Natural killer cell (primary cell): ENCODE measurements at regions not wholly inside any gene's neighbourhood (a gene's known extent, or its start where the extent isn't known, plus 50 kb on each side); places are given as distances from the start of the nearest gene placed in this dataset.

Source experiments
- ATAC-seq, 3 donors: fragments of 150-1000 bp in 2 of 3; fragments of 200-7000 bp in 1 of 3; cut with Tn5 transposase; 1 replicate in 1 of 3; 2 replicates in 2 of 3; pipeline ENCODE4 v1.10.0; 2021; ENCODE audit warnings: mild to moderate bottlenecking in 2 of 3, moderate library complexity in 2 of 3
- DNase-seq, 2 donors: peaks; one replicate each; pipeline versions ENCODE4 v3.0.0 to v3.0.0-alpha.2; 2013 to 2021; ENCODE audit warnings: mixed read lengths in 1 of 2
- H3K27ac ChIP-seq: one replicate; pipeline ENCODE4 v1.5.1; 2013; ENCODE audit warnings: mild to moderate bottlenecking, low read length
- H3K27me3 ChIP-seq: one replicate; pipeline ENCODE4 v1.6.1; 2013; ENCODE audit warnings: low read length; ENCODE audit not compliant: control insufficient read depth, insufficient read depth
- H3K36me3 ChIP-seq: one replicate; pipeline ENCODE4 v1.6.1; 2013; ENCODE audit warnings: low read length; ENCODE audit not compliant: control insufficient read depth, insufficient read depth
- H3K4me1 ChIP-seq: one replicate; pipeline ENCODE4 v1.6.1; 2013; ENCODE audit warnings: low read length; ENCODE audit not compliant: control insufficient read depth, insufficient read depth
- H3K4me3 ChIP-seq: one replicate; pipeline ENCODE4 v1.5.1; 2013; ENCODE audit warnings: low read length
- H3K9me3 ChIP-seq: one replicate; pipeline ENCODE4 v1.6.1; 2013; ENCODE audit warnings: low read length; ENCODE audit not compliant: control insufficient read depth, insufficient read depth
- H3K27ac Mint-ChIP-seq, 2 donors: one replicate each; pipeline ENCODE4 v1.8.0; 2022; ENCODE audit warnings: mild to moderate bottlenecking in 2 of 2, mixed read lengths in 2 of 2, moderate library complexity in 1 of 2
- H3K27me3 Mint-ChIP-seq, 2 donors: one replicate each; pipeline ENCODE4 v1.8.0; 2022; ENCODE audit warnings: low read depth in 2 of 2, mixed read lengths in 2 of 2
- H3K36me3 Mint-ChIP-seq: one replicate; pipeline ENCODE4 v1.8.0; 2022; ENCODE audit warnings: mixed read lengths
- H3K4me1 Mint-ChIP-seq, 2 donors: one replicate each; pipeline ENCODE4 v1.8.0; 2022; ENCODE audit warnings: mixed read lengths in 2 of 2
- H3K4me3 Mint-ChIP-seq: one replicate; pipeline ENCODE4 v1.8.0; 2022; ENCODE audit warnings: mild to moderate bottlenecking, moderate library complexity, mixed read lengths
- H3K9me3 Mint-ChIP-seq, 2 donors: one replicate each; pipeline ENCODE4 v1.8.0; 2022; ENCODE audit warnings: mixed read lengths in 2 of 2
- CTCF ChIP-seq: fragments of 200-600 bp; IDR thresholded peaks from one replicate; pipeline ENCODE4 v1.8.0; 2022; ENCODE audit warnings: antibody characterized with exemption
- WGBS: methylation state at CpG from one replicate; pipeline ENCODE4 v1.1.7; 2013; ENCODE audit warnings: missing lambda C conversion rate; ENCODE audit not compliant: insufficient coverage; 5-methylcytosine and 5-hydroxymethylcytosine counted together
- intact Hi-C: fragments of 100-400 bp; cut with micrococcal nuclease; formaldehyde crosslinking; loops from one replicate; pipeline ENCODE4 v1.14.2; 2022

- no peak overlapping the region for H3K4me3 Mint-ChIP-seq
- Histone ChIP-seq H3K27me3 (no peaks in the 10 kb centered on the region), H3K36me3 (no peaks in the 10 kb centered on the region), H3K4me3 (no peak overlapping the region), H3K4me1 (no peaks in the 10 kb centered on the region), H3K9me3 (no peaks in the 10 kb centered on the region), H3K27ac (no peak overlapping the region)
- H3K4me1 Mint-ChIP-seq: no peaks in the 10 kb centered on the region
- no peak for TF ChIP-seq CTCF
- no peaks in the 10 kb centered on the region for H3K9me3 Mint-ChIP-seq
- whole genome bisulfite sequencing: 94% methylated on average over 5 of the region's 5 CpGs
- peaks cover 7 to 10% of the 10 kb centered on the region in 2 donors for H3K27me3 Mint-ChIP-seq
- intact Hi-C loops: no loop called here
- DNase-seq (no peak), ATAC-seq (no peak)
- no peaks in the 10 kb centered on the region for H3K36me3 Mint-ChIP-seq
- H3K27ac Mint-ChIP-seq: no peak overlapping the region
These were observed 178.2 kb downstream of the SEC61B start for GRCh38 chr9:99400184-99400731.

- no peaks in the 10 kb centered on the region for H3K4me1 Mint-ChIP-seq
- 95% methylated on average over 3 of the region's 3 CpGs for WGBS
- intact Hi-C loops: no loop called here
These were observed 179.8 kb downstream of the SEC61B start for GRCh38 chr9:99401680-99402504.

GRCh38 chr9:99403371-99403770, 181.3 kb downstream of the SEC61B start:
- DNase-seq: no peak
- H3K4me3 Mint-ChIP-seq: no peak overlapping the region
- no peak for TF ChIP-seq CTCF

More at GRCh38 chr9:99401680-99402504, 179.8 kb downstream of the SEC61B start:
- Histone ChIP-seq H3K4me1 (no peaks in the 10 kb centered on the region), H3K4me3 (no peak overlapping the region), H3K9me3 (no peaks in the 10 kb centered on the region), H3K27ac (no peak overlapping the region), H3K27me3 (no peaks in the 10 kb centered on the region), H3K36me3 (no peaks in the 10 kb centered on the region)
- no peaks in the 10 kb centered on the region for H3K9me3 Mint-ChIP-seq
- no peak overlapping the region for H3K4me3 Mint-ChIP-seq
- TF ChIP-seq CTCF: no peak
- H3K36me3 Mint-ChIP-seq: no peaks in the 10 kb centered on the region
- no peak overlapping the region for H3K27ac Mint-ChIP-seq
- H3K27me3 Mint-ChIP-seq: peaks cover 13 to 15% of the 10 kb centered on the region in 2 donors
- ATAC-seq (no peak), DNase-seq (no peak)

More at GRCh38 chr9:99403371-99403770, 181.3 kb downstream of the SEC61B start:
- no peaks in the 10 kb centered on the region for H3K36me3 Mint-ChIP-seq
- Histone ChIP-seq H3K27ac (no peak overlapping the region), H3K4me1 (no peaks in the 10 kb centered on the region), H3K9me3 (no peaks in the 10 kb centered on the region), H3K27me3 (no peaks in the 10 kb centered on the region), H3K36me3 (no peaks in the 10 kb centered on the region), H3K4me3 (no peak overlapping the region)
- intact Hi-C loops: no loop called here
- peaks cover 13 to 15% of the 10 kb centered on the region in 2 donors for H3K27me3 Mint-ChIP-seq
- H3K9me3 Mint-ChIP-seq: no peaks in the 10 kb centered on the region
- 53% methylated on average over 1 of the region's 1 CpG for WGBS
- no peak for ATAC-seq
- no peak overlapping the region for H3K27ac Mint-ChIP-seq
- H3K4me1 Mint-ChIP-seq: no peaks in the 10 kb centered on the region
